ENCODE measurements at regions not wholly inside any gene's neighbourhood (a gene's known extent, or its start where the extent isn't known, plus 50 kb on each side); places are given as distances from the start of the nearest gene placed in this dataset.

DNA sequence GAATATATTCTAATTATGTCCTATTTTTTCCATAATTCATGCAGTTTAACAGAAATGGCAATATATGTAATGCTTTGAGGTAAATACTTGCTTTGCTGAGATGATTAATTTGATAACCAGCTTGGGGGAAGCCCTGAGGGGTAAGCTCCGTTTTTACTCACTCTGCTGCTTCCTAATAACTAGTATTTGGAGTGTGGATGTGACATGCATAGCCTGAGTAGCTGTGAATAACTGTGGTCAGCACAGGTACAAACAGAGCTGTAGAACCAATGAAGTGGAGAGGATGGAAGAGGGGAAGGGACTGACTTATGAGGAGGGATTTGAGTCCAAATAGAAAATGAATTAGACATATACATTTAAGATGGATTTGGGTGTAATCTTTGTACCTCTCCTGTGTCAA, 1495.5 kb upstream of the DDX18 start:
- CTCF ChIA-PET: interaction anchor here (0.6 kb wide), 1 partner anchor 15 kb away, joined by 3 read pairs; no protein-coding TSS in a partner anchor
- POLR2A ChIA-PET (ENCODE audit: low non-redundant PET): no interaction called here

DNA sequence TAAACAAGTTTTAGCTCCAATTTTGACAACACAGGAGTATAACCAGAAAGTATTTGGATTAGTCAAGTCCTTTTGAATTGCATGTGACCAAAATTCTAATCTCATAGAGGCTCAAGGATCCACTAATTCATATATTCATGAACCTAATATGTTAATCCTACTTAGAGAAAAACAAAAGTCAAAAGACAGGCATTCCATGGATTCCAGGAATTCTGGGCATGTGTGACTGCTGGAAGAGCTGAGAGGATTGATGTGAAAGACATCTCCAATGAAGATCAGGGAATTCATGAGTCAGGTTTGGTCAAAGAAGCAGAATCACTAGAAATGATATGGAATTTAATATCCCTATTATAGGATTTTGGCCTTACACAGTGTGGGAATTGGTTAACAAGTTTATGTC, 1494.6 kb upstream of the DDX18 start:
- no peak overlapping the region for H3K27ac ChIP-seq
- no peak for DNase-seq (ENCODE audit: low spot score)
- ChIA-PET POLR2A (ENCODE audit: low non-redundant PET) (no interaction called here), CTCF (no interaction called here)
- TF ChIP-seq, protein P1, sequence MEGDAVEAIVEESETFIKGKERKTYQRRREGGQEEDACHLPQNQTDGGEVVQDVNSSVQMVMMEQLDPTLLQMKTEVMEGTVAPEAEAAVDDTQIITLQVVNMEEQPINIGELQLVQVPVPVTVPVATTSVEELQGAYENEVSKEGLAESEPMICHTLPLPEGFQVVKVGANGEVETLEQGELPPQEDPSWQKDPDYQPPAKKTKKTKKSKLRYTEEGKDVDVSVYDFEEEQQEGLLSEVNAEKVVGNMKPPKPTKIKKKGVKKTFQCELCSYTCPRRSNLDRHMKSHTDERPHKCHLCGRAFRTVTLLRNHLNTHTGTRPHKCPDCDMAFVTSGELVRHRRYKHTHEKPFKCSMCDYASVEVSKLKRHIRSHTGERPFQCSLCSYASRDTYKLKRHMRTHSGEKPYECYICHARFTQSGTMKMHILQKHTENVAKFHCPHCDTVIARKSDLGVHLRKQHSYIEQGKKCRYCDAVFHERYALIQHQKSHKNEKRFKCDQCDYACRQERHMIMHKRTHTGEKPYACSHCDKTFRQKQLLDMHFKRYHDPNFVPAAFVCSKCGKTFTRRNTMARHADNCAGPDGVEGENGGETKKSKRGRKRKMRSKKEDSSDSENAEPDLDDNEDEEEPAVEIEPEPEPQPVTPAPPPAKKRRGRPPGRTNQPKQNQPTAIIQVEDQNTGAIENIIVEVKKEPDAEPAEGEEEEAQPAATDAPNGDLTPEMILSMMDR (conservative IDR thresholded peaks at IDR 0.05; ENCODE audit: low read depth): no peak

More for the DNA sequence above, 1495.5 kb upstream of the DDX18 start:
- H3K27ac ChIP-seq: no peak overlapping the region
- TF ChIP-seq, protein P1 (conservative IDR thresholded peaks at IDR 0.05; ENCODE audit: low read depth): no peak
- no peak for DNase-seq (ENCODE audit: low spot score)

DNA sequence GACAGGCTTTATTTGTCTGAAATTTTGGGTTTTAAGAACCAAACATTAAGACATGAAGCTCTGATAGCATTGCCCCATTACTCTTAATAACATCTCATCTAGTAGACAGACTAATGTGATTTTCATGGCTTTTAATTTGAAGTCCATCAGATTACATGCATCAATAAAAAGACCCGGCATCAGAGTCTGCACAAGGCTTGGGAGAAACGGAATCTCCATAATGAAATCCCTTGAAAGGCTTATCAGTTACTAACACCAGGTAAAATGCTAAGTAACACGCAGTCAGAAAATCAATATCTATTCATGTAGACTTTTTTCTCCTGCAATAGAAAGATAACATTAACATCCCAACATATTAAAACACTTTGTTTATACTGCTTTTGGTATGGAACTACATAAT, 1485.2 kb upstream of the DDX18 start:
- no peak overlapping the region for H3K27ac ChIP-seq
- POLR2A ChIA-PET (ENCODE audit: low non-redundant PET): no interaction called here
- CTCF ChIA-PET: no interaction called here
- DNase-seq (ENCODE audit: low spot score): no peak
- TF ChIP-seq, protein P1 (conservative IDR thresholded peaks at IDR 0.05; ENCODE audit: low read depth): no peak

DNA sequence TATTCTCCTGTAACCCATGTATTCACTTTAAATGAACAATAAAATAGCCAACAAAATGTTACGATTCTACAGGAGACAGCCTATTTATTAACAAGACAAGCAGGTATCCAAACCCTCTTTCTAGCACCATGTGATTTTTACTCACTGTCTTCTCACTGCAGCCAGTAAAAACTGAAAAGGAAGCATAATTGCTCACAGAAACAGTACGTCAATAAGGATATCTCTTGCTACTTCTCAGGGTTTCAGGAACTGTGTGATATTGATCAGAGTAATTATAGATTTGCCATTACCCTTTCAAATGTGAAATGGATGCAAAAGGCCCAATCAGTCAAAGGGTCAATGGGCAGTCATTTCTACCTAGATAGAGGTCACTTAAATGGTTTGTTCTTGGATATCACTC, 1473.8 kb upstream of the DDX18 start:
- no peak for DNase-seq (ENCODE audit: low spot score)
- H3K27ac ChIP-seq: no peak overlapping the region
- ChIA-PET POLR2A (ENCODE audit: low non-redundant PET) (interaction anchor here (0.7 kb wide), 1 partner anchor 996 kb away, joined by 3 read pairs; no protein-coding TSS in a partner anchor), CTCF (no interaction called here)
- TF ChIP-seq, protein P1 (conservative IDR thresholded peaks at IDR 0.05; ENCODE audit: low read depth): no peak

DNA sequence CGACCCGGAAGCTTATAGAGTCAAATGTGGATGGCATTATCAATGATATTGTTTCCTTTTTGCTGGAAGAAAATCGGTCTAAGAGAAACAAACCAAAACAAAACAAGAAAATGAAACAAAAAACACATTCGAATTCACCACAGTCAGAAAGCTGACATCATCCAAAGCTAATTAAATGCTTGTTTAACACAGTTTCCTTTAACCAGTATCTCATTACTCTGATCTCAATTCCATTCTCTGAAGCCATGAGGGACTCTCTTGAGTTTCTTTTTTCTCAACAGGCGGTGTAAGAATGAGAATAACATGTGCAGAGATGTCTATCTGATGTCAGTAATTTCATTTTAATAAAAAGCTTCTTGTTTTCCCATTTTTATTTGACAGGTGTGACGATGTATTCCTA, 1448.3 kb upstream of the DDX18 start:
- H3K27ac ChIP-seq: no peak overlapping the region
- no peak for DNase-seq (ENCODE audit: low spot score)
- ChIA-PET CTCF (no interaction called here), POLR2A (ENCODE audit: low non-redundant PET) (no interaction called here)
- TF ChIP-seq, protein P1 (conservative IDR thresholded peaks at IDR 0.05; ENCODE audit: low read depth): no peak

GRCh38 chr2:116378786-116379185, 1435.7 kb upstream of the DDX18 start:
- DNase-seq (ENCODE audit: low spot score): no peak
- H3K27ac ChIP-seq: no peak overlapping the region
- ChIA-PET POLR2A (ENCODE audit: low non-redundant PET) (no interaction called here), CTCF (interaction anchor here (0.6 kb wide), 1 partner anchor 14 kb away, joined by 3 read pairs; no protein-coding TSS in a partner anchor)
- TF ChIP-seq, protein P1 (conservative IDR thresholded peaks at IDR 0.05; ENCODE audit: low read depth): no peak

DNA sequence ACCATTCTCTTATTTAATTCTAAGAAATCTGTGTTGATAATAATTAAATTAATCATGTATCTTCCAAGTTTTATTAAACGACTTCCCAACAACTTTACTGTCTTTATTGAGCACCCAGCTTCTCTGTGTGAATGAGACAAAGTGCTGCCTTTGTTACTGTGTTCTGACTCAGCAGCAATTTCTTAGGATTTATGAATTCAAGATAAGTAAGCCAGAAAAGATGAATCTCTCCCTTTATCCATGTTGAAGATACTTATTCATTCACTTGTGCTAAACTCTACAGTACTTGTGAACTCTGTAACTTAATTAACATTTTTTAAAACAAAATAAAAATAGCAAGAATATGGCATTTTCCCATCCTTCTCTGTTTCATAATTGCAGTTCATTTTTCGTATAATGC, 1403.3 kb upstream of the DDX18 start:
- H3K27ac ChIP-seq: no peak overlapping the region
- CTCF ChIA-PET: no interaction called here
- POLR2A ChIA-PET (ENCODE audit: low non-redundant PET): no interaction called here
- no peak for DNase-seq (ENCODE audit: low spot score)
- TF ChIP-seq, protein P1 (conservative IDR thresholded peaks at IDR 0.05; ENCODE audit: low read depth): no peak
